HUDEP-2 (cell line): ENCODE measurements at regions not wholly inside any gene's neighbourhood (a gene's known extent, or its start where the extent isn't known, plus 50 kb on each side); places are given as distances from the start of the nearest gene placed in this dataset.
"Not testable (repeated sequence)": the region's sequence is repeated elsewhere in the genome, so short reads cannot be mapped to it uniquely, and the experiment has no call there.

Experiments used
- DNase-seq, 76 experiments: peaks; one replicate each; lab custom pipeline; 2025; ENCODE audit not compliant: unreplicated experiment in 76 of 76; lab: John Stamatoyannopoulos, UW

- no peak for DNase-seq
Measured at GRCh38 chr18:54433368-54433767, 75.7 kb downstream of the C18orf54 start.

GRCh38 chr18:54433857-54434256 lies 76.2 kb downstream of the C18orf54 start:
- no peak for DNase-seq

DNA sequence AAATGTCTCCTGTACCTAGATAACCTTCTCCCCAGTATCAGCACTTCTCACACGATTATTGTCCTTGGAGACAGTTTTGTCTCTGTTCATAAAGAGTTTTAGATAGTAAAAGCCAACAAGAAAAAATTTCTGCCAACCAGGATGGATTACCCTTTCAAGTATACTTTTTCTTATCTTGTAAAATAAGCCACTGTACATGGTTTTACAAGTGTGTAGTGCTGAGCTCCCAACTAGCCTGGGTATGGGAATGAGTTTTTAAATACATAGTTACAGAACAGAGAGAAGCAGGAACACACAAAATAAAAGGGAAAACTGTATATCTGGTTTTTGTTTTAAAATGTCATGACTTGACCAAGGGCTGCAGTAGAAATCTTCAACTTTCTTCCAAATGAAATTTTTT lies 76.7 kb downstream of the C18orf54 start:
- no peak for DNase-seq

- DNase-seq, result no peak
Measured at GRCh38 chr18:54436501-54436900, 78.8 kb downstream of the C18orf54 start.

DNA sequence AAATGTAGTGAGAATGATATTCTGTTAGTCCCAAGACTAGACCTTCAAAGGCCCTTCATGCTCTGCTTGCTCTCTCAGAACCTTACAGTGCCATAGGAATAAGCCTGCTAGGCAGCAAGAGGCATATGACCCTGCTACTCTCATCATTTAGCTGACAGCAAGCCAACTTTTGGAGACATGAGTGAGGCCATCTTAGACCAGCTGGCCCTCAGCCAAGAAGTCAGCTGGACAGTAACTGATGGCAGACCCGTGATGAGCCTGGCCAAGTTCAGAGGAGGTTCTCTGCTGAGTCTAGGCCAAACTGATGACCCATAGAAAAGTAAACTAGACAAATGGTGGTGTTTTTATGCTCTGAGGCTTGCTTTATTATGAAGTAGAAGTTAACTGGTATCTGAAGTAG lies 82.6 kb downstream of the C18orf54 start:
- DNase-seq, result peak in 11 of 76 experiments; percentile 2 to 54 (median 28)

DNA sequence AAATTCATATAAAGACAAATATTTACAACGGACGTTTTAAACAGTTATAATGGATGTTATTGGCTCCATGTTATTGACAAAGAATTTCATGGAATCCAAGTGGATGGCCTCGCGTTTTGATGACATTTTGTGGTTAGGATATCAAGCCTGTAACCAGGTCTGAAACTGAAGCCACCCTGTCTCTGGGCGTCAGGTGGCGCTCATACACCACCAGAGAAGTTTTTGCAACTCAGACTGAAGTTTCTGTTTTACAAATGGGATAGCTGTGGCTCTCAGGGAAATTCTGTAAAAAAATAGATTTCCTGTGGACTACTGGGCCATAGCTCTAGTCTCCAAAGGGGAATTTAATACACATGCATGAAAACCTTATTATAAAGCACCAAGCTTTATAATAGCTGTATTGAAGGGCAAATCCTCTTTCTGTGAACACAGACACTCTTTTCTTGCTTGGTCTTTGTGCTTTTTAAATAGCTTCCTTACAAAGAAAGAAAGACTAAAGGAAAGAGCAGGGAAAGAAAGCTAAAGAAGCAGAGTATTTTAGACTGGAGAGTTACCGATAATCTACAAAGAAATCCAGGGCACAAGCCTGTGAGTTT lies 86.7 kb downstream of the C18orf54 start:
- DNase-seq, result peak in 43 of 76 experiments; percentile 2 to 68 (median 20)

GRCh38 chr18:54453996-54454395 lies 96.3 kb downstream of the C18orf54 start:
- DNase-seq, result no peak

DNA sequence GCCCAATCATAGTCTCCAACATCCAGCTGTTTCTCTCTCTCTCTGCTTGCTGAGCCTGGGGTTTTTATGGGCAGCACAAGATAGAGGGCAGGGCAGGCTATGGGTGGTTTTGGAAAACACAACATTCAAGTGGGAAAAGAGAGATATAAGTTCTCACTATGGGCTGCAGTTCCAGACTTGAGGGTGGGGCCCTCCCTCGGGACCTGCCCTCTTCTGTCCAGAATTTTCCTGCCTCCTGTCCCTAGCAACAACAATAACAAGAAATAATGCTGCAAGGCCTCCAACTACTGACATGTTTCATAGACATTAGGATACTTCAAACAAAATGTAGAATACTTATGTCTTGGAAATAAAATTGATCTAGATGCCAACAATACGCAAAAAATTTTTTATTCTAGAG lies 107.8 kb downstream of the C18orf54 start:
- no peak for DNase-seq

- no peak for DNase-seq
Measured at GRCh38 chr18:54466248-54467005, 108.7 kb downstream of the C18orf54 start.

DNA sequence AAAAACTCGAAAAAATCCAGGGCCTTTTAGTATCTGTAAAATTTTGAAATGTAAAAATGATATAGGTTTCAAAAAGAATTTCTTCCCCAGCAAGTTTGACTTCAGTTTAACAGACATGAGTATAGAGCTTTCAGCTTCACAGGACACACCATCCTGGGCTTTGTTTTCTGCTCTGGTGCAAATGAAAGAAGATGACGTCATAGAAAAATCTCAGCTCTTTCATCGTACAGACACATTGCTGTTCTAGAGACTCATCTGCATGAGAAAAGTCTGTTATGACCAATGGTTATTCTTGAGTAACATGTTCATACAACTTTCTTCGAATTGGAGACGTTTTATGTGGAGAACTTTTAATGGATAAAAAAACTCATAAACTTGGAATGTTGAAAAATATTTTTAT lies 111.7 kb upstream of the DYNAP start:
- no peak for DNase-seq

DNA sequence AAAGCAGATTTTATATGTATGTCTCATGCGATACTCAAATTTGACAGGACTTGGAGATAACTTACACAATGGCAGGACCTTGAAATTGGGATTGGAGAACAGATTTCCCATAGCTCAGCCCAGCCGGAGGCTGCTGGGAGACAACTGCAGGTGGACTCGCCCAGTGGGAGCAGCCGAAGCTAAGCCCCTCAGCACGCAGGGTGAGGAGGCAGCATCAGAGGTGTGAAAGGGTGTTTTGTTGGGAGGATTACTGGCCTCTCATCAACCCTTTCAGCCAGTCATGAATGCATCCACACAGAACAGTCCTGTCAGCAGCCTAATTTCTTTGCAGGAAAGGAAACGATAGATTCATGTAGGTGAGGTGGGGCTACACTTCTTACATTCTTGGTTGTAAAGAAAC lies 110.4 kb upstream of the DYNAP start:
- DNase-seq, result no peak

DNA sequence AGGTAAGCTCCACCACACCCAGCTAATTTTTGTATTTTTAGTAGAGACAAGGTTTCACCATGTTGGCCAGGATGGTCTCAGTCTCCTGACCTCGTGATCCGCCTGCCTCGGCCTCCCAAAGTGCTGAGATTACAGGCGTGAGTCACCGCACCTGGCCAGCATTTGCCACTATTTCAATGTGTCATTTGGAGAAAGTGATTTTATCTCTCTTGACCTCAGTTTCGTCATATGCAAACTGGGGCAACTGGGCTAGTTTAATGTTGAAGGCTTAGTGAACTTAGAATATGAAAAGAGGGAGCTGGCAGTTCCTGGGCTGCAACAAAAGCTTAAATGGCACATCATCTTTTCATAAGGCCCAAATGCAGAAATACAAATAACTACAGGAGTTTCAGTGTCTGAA lies 88.6 kb upstream of the DYNAP start:
- not testable (repeated sequence) for DNase-seq

GRCh38 chr18:54503131-54503894 lies 87.7 kb upstream of the DYNAP start:
- no peak for DNase-seq

GRCh38 chr18:54506516-54507261 lies 84.4 kb upstream of the DYNAP start:
- no peak for DNase-seq

- no peak for DNase-seq
Measured at GRCh38 chr18:54509793-54510192, 81.3 kb upstream of the DYNAP start.

DNA sequence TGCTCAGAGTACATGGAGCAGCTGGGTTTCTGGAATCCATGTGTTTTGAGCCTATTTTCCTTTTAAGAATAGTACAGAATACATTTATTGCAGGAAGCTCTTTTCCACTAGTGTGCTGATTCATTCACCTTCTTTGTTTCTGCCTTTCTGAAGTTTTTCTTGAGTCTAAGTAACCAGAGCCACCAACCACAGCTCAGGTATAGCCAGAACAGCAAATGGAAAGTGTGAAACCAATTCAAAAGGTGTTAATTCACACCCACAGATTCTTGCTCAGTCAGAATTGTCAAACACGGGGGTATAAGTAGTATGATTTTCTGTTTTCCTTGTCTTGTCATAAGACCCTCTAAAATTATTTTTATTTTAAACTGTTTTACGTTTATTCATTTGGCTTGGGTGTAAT lies 75.9 kb upstream of the DYNAP start:
- no peak for DNase-seq

DNA sequence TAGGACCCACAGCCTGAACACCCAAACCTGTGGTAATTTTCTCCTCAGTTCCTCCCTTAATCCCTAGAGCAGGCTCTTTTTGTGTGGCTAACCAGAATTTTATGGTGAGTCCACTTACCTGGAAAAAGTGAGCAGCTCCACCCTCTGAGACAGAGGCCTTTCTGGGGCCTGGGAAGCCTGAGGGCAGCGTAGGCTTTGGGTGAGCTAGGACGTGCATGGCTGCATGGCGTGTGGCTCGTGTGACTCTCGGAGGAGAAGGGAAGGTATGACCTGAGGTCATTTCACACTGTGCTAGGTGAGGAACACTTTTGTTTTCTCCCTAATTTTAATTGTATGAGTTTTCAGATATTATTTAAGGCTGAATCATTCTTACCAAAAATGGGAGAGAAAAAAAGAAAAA lies 73.5 kb upstream of the DYNAP start:
- no peak for DNase-seq

- no peak for DNase-seq
Measured at GRCh38 chr18:54521846-54522245, 69.2 kb upstream of the DYNAP start.

- DNase-seq, result no peak
Measured at GRCh38 chr18:54528942-54529376, 62.1 kb upstream of the DYNAP start.

DNA sequence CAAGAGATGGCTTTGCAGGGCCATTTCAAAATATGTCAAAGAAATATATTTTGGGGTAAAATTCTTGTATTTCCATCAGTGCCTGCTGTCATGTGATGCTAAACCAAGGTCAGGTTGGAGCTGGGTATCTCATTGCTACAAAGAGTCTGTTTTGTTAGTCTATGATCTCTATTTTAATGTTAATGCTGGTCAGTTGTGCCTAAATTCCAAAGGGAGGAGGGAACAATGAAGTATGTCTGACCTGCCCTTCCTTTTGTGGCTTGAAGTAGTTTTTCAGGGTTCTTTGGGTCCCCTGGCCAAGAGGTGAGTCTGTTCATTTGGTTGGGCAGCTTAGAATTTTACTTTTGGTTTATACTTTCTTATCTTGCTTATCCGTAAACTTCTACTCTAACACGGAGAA lies 61.6 kb upstream of the DYNAP start:
- no peak for DNase-seq

- no peak for DNase-seq
Measured at GRCh38 chr18:54530285-54530684, 60.8 kb upstream of the DYNAP start.
